Right lobe of liver (tissue), 6 donors: ENCODE measurements at regions not wholly inside any gene's neighbourhood (a gene's known extent, or its start where the extent isn't known, plus 50 kb on each side); places are given as distances from the start of the nearest gene placed in this dataset.

Experiments used
- ATAC-seq, 4 donors: fragments of 200-7000 bp; cut with Tn5 transposase; one replicate each; pipeline ENCODE4 v1.9.1; 2020; ENCODE audit warnings: mild to moderate bottlenecking in 4 of 4, moderate library complexity in 4 of 4
- DNase-seq, 3 donors: peaks; one replicate each; pipeline ENCODE4 v3.0.0-alpha.2; 2020
- H3K27ac ChIP-seq, 3 donors: fragments of 200-600 bp; one replicate each; pipeline ENCODE4 v1.8.0; 2022
- H3K27me3 ChIP-seq, 2 donors: fragments of 200-600 bp; one replicate each; pipeline ENCODE4 v1.8.0; 2022
- H3K36me3 ChIP-seq, 4 donors: fragments of 200-600 bp; sonication (generic) in 1 of 4; one replicate each; pipeline versions ENCODE4 v1.5.1 to v1.8.0; 2017 to 2022; ENCODE audit warnings: control low read depth in 1 of 4
- H3K4me1 ChIP-seq, 4 donors: fragments of 200-600 bp; sonication (generic) in 1 of 4; one replicate each; pipeline versions ENCODE4 v1.5.1 to v1.8.0; 2017 to 2022; ENCODE audit warnings: control low read depth in 1 of 4
- H3K4me3 ChIP-seq, 3 donors: fragments of 200-600 bp; one replicate each; pipeline ENCODE4 v1.8.0; 2022
- H3K9me3 ChIP-seq, 4 donors: fragments of 200-600 bp; sonication (generic) in 1 of 4; one replicate each; pipeline versions ENCODE4 v1.5.1 to v1.8.0; 2017 to 2022; ENCODE audit warnings: control low read depth in 1 of 4
- POLR2A ChIP-seq: fragments of 450-650 bp; IDR thresholded peaks from one replicate; pipeline ENCODE4 v1.6.1; 2017; ENCODE audit warnings: antibody characterized with exemption, mild to moderate bottlenecking
- WGBS: methylation state at CpG from one replicate; pipeline ENCODE4 v1.1.6; 2018; ENCODE audit warnings: low coverage, low lambda C conversion rate; ENCODE audit not compliant: insufficient coverage; ENCODE audit errors: missing lambda C conversion rate; 5-methylcytosine and 5-hydroxymethylcytosine counted together
- intact Hi-C, 2 donors: fragments of 100-400 bp; cut with DNase I; formaldehyde crosslinking; loops; one replicate each; pipeline versions ENCODE4 v1.11.2 to v1.14.1; 2022
- TF ChIP-seq, protein P1 (sequence below), 4 donors: fragments of 200-600 bp in 3 of 4; fragments of 450-650 bp in 1 of 4; IDR thresholded peaks; one replicate each; pipeline versions ENCODE4 v1.5.1 to v1.8.0; 2016 to 2022; ENCODE audit warnings: antibody characterized with exemption in 4 of 4, mild to moderate bottlenecking in 2 of 4
- donor health status: DM: no; HTN: yes; CAD: no.
- donor health status: DM: no; HTN: no; CAD: no.
- donor health status: DM: no; HTN: no; CAD: no.
- donor health status: DM: no; HTN: yes; CAD: no.
- donor health status: DM: no; HTN: yes; CAD: no.

DNA sequence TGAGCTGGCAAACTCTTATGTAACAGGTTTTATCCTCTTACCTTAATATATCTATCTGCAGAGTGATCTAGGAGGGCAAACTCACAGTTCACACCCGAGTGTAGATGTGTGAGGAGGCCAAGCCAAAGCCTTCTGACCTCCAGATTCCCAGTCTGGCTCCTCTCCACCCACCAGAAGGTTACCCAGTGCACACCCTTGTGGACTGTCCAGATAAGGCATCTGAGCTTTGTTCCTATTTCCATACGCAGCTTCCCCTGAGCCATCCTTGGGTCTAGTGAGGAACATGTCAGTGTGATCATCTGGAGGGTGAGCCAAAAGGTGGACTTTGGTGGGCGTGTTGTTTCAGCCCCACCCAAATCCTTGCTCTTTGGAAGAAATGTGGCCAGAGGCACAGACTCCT is 203.0 kb upstream of the MEOX2 start:
- ATAC-seq (peak; percentile 73 to 91 (median 82)), DNase-seq (no peak)
- Histone ChIP-seq H3K9me3 (no peaks in the 10 kb centered on the region), H3K36me3 (no peaks in the 10 kb centered on the region), H3K4me1 (no peaks in the 10 kb centered on the region), H3K27ac (no peak overlapping the region), H3K27me3 (no peaks in the 10 kb centered on the region), H3K4me3 (no peak overlapping the region)
- intact Hi-C loops = no loop called here
- TF ChIP-seq, protein P1, sequence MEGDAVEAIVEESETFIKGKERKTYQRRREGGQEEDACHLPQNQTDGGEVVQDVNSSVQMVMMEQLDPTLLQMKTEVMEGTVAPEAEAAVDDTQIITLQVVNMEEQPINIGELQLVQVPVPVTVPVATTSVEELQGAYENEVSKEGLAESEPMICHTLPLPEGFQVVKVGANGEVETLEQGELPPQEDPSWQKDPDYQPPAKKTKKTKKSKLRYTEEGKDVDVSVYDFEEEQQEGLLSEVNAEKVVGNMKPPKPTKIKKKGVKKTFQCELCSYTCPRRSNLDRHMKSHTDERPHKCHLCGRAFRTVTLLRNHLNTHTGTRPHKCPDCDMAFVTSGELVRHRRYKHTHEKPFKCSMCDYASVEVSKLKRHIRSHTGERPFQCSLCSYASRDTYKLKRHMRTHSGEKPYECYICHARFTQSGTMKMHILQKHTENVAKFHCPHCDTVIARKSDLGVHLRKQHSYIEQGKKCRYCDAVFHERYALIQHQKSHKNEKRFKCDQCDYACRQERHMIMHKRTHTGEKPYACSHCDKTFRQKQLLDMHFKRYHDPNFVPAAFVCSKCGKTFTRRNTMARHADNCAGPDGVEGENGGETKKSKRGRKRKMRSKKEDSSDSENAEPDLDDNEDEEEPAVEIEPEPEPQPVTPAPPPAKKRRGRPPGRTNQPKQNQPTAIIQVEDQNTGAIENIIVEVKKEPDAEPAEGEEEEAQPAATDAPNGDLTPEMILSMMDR (IDR thresholded peaks at IDR 0.05) = peak; percentile 12 to 49 (median 31)
- TF ChIP-seq POLR2A = no peak
- WGBS = 29% methylated on average over 1 of the region's 3 CpGs

DNA sequence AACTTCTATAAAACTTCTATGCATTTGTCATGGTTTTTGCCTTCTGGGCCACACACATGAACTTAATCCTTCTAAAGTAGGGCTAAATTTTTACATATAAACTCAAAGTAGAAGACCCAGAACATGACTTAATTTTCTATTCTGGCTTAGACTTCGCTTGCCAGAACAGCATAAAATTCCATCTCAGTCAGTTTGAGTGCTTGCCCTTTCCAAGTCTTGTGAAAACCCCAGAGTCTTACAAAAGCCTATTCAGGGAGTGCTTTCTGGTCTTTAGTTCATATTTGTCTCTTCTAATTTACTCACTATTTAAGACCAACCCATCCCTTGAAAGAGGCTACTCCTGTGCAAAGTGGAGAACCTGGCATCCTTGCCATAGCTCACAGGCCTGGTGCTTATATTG is 201.6 kb upstream of the MEOX2 start:
- Histone ChIP-seq H3K4me1 (no peaks in the 10 kb centered on the region), H3K27ac (no peak overlapping the region), H3K4me3 (no peak overlapping the region), H3K36me3 (no peaks in the 10 kb centered on the region), H3K27me3 (no peaks in the 10 kb centered on the region), H3K9me3 (no peaks in the 10 kb centered on the region)
- ATAC-seq = no peak
- WGBS = 100% methylated on average over 1 of the region's 1 CpG
- TF ChIP-seq, protein P1 (IDR thresholded peaks at IDR 0.05) = no peak
- TF ChIP-seq POLR2A = no peak
- intact Hi-C loops = no loop called here
- DNase-seq = no peak

DNA sequence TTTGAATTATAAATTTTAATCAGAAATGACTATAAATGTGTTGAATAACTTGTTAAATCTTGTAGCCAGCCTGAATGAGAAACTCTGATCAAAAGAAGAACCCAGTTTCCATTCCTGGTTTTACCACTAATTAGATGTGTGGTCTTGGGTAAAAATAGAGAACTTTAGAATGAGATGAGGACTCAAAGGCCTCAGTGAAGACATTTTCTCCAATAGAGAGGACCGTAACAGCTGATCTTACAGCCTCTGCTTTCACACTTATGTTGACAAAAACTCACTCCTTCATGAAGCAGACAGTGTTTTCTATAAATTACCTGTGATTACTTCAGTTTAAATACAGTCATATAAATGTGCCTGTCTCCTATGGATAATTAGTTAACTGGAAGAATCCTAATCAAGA is 200.1 kb upstream of the MEOX2 start:
- DNase-seq (no peak), ATAC-seq (no peak)
- H3K4me3 ChIP-seq = no peak overlapping the region
- H3K27me3 ChIP-seq = no peaks in the 10 kb centered on the region
- 75% methylated on average over 1 of the region's 1 CpG for WGBS
- no peaks in the 10 kb centered on the region for H3K4me1 ChIP-seq
- intact Hi-C loops = no loop called here
- H3K36me3 ChIP-seq = no peaks in the 10 kb centered on the region
- no peaks in the 10 kb centered on the region for H3K9me3 ChIP-seq
- H3K27ac ChIP-seq = no peak overlapping the region
- no peak for TF ChIP-seq POLR2A
- TF ChIP-seq, protein P1 (IDR thresholded peaks at IDR 0.05) = no peak

DNA sequence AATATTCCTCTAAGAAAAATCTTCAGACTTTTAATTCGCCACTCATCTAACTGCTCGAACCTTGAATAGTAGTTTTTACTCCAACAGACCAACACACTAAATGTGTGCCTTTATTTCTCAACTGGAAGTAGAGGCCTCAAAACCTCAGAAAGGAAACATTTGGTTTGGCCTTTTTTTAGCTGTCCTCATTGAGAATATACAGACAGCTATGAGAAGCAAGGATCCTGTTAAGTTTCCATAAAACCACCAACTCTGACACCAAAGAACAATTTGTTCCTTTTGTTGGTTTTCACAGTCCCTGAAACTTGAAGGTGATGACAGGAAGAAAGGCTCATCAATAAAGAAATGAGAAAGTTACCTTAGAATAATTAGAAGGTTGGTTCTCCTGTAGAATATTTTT is 199.2 kb upstream of the MEOX2 start:
- Histone ChIP-seq H3K9me3 (no peaks in the 10 kb centered on the region), H3K27ac (no peak overlapping the region), H3K4me1 (no peaks in the 10 kb centered on the region), H3K36me3 (no peaks in the 10 kb centered on the region), H3K27me3 (no peaks in the 10 kb centered on the region), H3K4me3 (no peak overlapping the region)
- intact Hi-C loops = no loop called here
- DNase-seq (no peak), ATAC-seq (no peak)
- WGBS = 48% methylated on average over 2 of the region's 2 CpGs
- TF ChIP-seq, protein P1 (IDR thresholded peaks at IDR 0.05) = no peak
- TF ChIP-seq POLR2A = no peak

DNA sequence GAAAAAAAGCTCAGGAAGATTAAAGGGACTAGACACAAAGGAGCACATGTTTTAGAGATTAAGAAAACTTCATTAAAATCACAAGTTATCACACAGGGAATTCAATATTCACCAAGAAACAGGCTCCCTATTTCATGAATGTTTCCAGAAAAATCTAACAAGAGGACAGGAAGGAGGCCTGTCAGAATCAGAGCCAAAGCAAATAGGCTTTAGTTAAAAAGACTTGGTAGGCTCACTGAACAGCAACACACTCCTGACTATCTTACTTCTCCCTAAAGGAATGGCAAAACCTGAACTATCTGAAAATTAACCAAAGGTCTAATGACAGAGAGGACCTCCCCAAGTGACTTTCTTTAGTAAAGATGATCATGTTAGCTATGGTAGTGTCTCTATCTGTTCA is 188.3 kb upstream of the MEOX2 start:
- Histone ChIP-seq H3K27ac (no peak overlapping the region), H3K36me3 (no peaks in the 10 kb centered on the region), H3K9me3 (no peaks in the 10 kb centered on the region), H3K4me3 (no peak overlapping the region), H3K4me1 (no peaks in the 10 kb centered on the region), H3K27me3 (no peaks in the 10 kb centered on the region)
- ATAC-seq = peak in 1 of 4 donors; percentile 39
- intact Hi-C loops = no loop called here
- TF ChIP-seq POLR2A = no peak
- TF ChIP-seq, protein P1 (IDR thresholded peaks at IDR 0.05) = no peak
- no peak for DNase-seq
